Heart right ventricle (tissue), 16 donors: ENCODE measurements at regions not wholly inside any gene's neighbourhood (a gene's known extent, or its start where the extent isn't known, plus 50 kb on each side); places are given as distances from the start of the nearest gene placed in this dataset.

Source experiments
- ATAC-seq, 8 donors: fragments of 200-7000 bp; cut with Tn5 transposase; one replicate each; pipeline ENCODE4 v1.9.1; 2020; ENCODE audit warnings: mild to moderate bottlenecking in 8 of 8, moderate library complexity in 8 of 8, moderate number of reproducible peaks in 1 of 8
- DNase-seq, 2 donors: peaks; one replicate each; pipeline ENCODE4 v3.0.0-alpha.2; 2020
- H3K27ac ChIP-seq, 10 donors: fragments of 200-600 bp; sonication (generic) in 2 of 10; one replicate each; pipeline versions ENCODE4 v1.5.0 to v1.8.0; 2020 to 2022; ENCODE audit warnings: mild to moderate bottlenecking in 3 of 10
- H3K27me3 ChIP-seq, 7 donors: fragments of 200-600 bp; one replicate each; pipeline ENCODE4 v1.8.0; 2021 to 2022; ENCODE audit warnings: mild to moderate bottlenecking in 2 of 7
- H3K36me3 ChIP-seq, 9 donors: fragments of 200-600 bp; sonication (generic) in 1 of 9; one replicate each; pipeline versions ENCODE4 v1.5.0 to v1.8.0; 2020 to 2022; ENCODE audit warnings: mild to moderate bottlenecking in 2 of 9
- H3K4me1 ChIP-seq, 9 donors: fragments of 200-600 bp; sonication (generic) in 1 of 9; one replicate each; pipeline versions ENCODE4 v1.5.0 to v1.8.0; 2020 to 2022; ENCODE audit warnings: mild to moderate bottlenecking in 4 of 9
- H3K4me3 ChIP-seq, 10 donors: fragments of 200-600 bp; sonication (generic) in 2 of 10; one replicate each; pipeline versions ENCODE4 v1.5.0 to v1.8.0; 2020 to 2022; ENCODE audit warnings: mild to moderate bottlenecking in 7 of 10, moderate library complexity in 2 of 10
- H3K9me3 ChIP-seq, 11 donors: fragments of 200-600 bp in 10 of 11; sonication (generic) in 2 of 11; one replicate each; pipeline versions ENCODE4 v1.5.0 to v1.8.0; 2013 to 2022; ENCODE audit warnings: mild to moderate bottlenecking in 2 of 11, control low read depth in 1 of 11, moderate library complexity in 1 of 11
- CTCF ChIP-seq, 9 donors: fragments of 200-600 bp; sonication (generic) in 2 of 9; IDR thresholded peaks; one replicate each; pipeline versions ENCODE4 v1.5.0 to v1.8.0; 2021 to 2022; ENCODE audit warnings: antibody characterized with exemption in 9 of 9, mild to moderate bottlenecking in 5 of 9, moderate library complexity in 1 of 9
- WGBS, 2 donors: extraction: QIAGEN DNeasy Blood & Tissue Kit; methylation state at CpG; one replicate each; pipeline ENCODE4 v1.1.7; 2013; ENCODE audit warnings: inconsistent platforms in 1 of 2; 5-methylcytosine and 5-hydroxymethylcytosine counted together
- intact Hi-C, 10 donors: fragments of 100-400 bp; cut with DNase I; formaldehyde crosslinking; loops; one replicate each; pipeline versions ENCODE4 v1.11.1 to v1.14.2; 2022
- donor health status: Arrhythmogenic right ventricular cardiomyopathy.
- donor health status: ischemic (EF 13 %, LVEDD 7.1; RV severe dilation, severe dysfunction).
- donor health status: healthy with polysubstance abuse.
- donor health status: DM: no; HTN: yes; CAD: no.
- donor health status: DM: no; HTN: no; CAD: no.
- donor health status: ischemic (EF 25% LVEDD 6.9; RV normal size, moderate dysfunction).
- donor health status: ischemic (EF 25% LVEDD 5.7; RV mildly dilated, moderate dysfunction).
- donor health status: healthy.
- donor health status: DM: yes; HTN: yes; CAD: no.
- donor health status: Ischemic cardiomyopathy.
- donor health status: ischemic (EF 35%, LVEDD 5.7; RV mildly dilated, moderate dysfunction).
- donor health status: nonischemic (EF 11% LVEDD 7.7; RV severe dilation, severe dysfunction).
- donor health status: DM: yes; HTN: yes; CAD: no.
- donor health status: PGD.
- donor health status: ischemic (EF 29% LVEDD 5.4; RV normal size, mild dysfunction).
- donor health status: nonischemic (EF 23%, LVEDD 6.1; RV moderate dilation, normal function).

- Histone ChIP-seq H3K27ac (no peak overlapping the region), H3K4me3 (no peak overlapping the region), H3K27me3 (no peaks in the 10 kb centered on the region), H3K4me1 (no peaks in the 10 kb centered on the region), H3K36me3 (no peaks in the 10 kb centered on the region), H3K9me3 (peaks cover 0 to 3% (median 0%) of the 10 kb centered on the region in 11 donors)
- TF ChIP-seq CTCF (IDR thresholded peaks at IDR 0.05) = no peak
- intact Hi-C loops = no loop called here
- 95 to 97% methylated on average over 6 of the region's 6 CpGs for WGBS, 2 donors
- ATAC-seq = no peak
- no peak for DNase-seq
Measured at GRCh38 chr6:150470960-150471665, 102.3 kb downstream of the IYD start.

- DNase-seq (no peak), ATAC-seq (peak in 2 of 8 donors; percentile 33 to 46)
- no peak overlapping the region for H3K4me3 ChIP-seq
- peaks cover 0 to 3% (median 0%) of the 10 kb centered on the region in 11 donors for H3K9me3 ChIP-seq
- H3K27me3 ChIP-seq = no peaks in the 10 kb centered on the region
- TF ChIP-seq CTCF (IDR thresholded peaks at IDR 0.05) = no peak
- WGBS, 2 donors = 45 to 47% methylated on average over 7 of the region's 7 CpGs
- H3K27ac ChIP-seq = peak overlapping the region in 3 of 10 donors; percentile 7 to 41 (median 7)
- no peaks in the 10 kb centered on the region for H3K36me3 ChIP-seq
- peaks cover 0 to 11% (median 6%) of the 10 kb centered on the region in 9 donors for H3K4me1 ChIP-seq
- intact Hi-C loops = no loop called here
Measured at GRCh38 chr6:150478656-150479545, 110.1 kb downstream of the IYD start.

GRCh38 chr6:150482883-150483409, 114.1 kb downstream of the IYD start:
- WGBS, 2 donors = 81 to 94% methylated on average over 4 of the region's 4 CpGs
- ATAC-seq (no peak), DNase-seq (no peak)
- Histone ChIP-seq H3K36me3 (no peaks in the 10 kb centered on the region), H3K4me3 (no peak overlapping the region), H3K9me3 (no peaks in the 10 kb centered on the region), H3K4me1 (peaks cover 0 to 26% (median 12%) of the 10 kb centered on the region in 9 donors), H3K27me3 (no peaks in the 10 kb centered on the region), H3K27ac (no peak overlapping the region)
- intact Hi-C loops = no loop called here
- no peak for TF ChIP-seq CTCF (IDR thresholded peaks at IDR 0.05)

GRCh38 chr6:150485161-150485958, 114.3 kb upstream of the PLEKHG1 start:
- Histone ChIP-seq H3K27me3 (no peaks in the 10 kb centered on the region), H3K9me3 (no peaks in the 10 kb centered on the region), H3K36me3 (no peaks in the 10 kb centered on the region), H3K4me3 (no peak overlapping the region), H3K27ac (peak overlapping the region in 5 of 10 donors; percentile 2 to 45 (median 14)), H3K4me1 (peaks cover 0 to 16% (median 6%) of the 10 kb centered on the region in 9 donors)
- 95% methylated on average over 3 of the region's 3 CpGs for WGBS, 2 donors
- intact Hi-C loops = no loop called here
- DNase-seq (no peak), ATAC-seq (no peak)
- no peak for TF ChIP-seq CTCF (IDR thresholded peaks at IDR 0.05)
